KMS-11 (cell line): ENCODE measurements at regions not wholly inside any gene's neighbourhood (a gene's known extent, or its start where the extent isn't known, plus 50 kb on each side); places are given as distances from the start of the nearest gene placed in this dataset.
A peak's percentile ranks its signal among the peaks of the same experiment; 100 is the strongest.

Experiments used
- H2AFZ ChIP-seq: fragments of 200-600 bp; sonication (generic); 2 replicates; pipeline ENCODE4 v1.6.1; 2016; ENCODE audit warnings: antibody characterized with exemption, mixed run types, low read depth
- H3K27ac ChIP-seq: fragments of 200-600 bp; sonication (generic); 2 replicates; pipeline ENCODE4 v1.6.1; 2016; ENCODE audit warnings: mild to moderate bottlenecking, mixed run types
- H3K27me3 ChIP-seq: fragments of 200-600 bp; sonication (generic); 2 replicates; pipeline ENCODE4 v1.6.1; 2017; ENCODE audit warnings: mild to moderate bottlenecking, low read depth, mixed run types, moderate library complexity; ENCODE audit not compliant: insufficient read depth
- H3K36me3 ChIP-seq: fragments of 200-600 bp; sonication (generic); 2 replicates; pipeline ENCODE4 v1.6.1; 2017; ENCODE audit warnings: mild to moderate bottlenecking, mixed run types; ENCODE audit not compliant: insufficient read depth
- H3K4me1 ChIP-seq: fragments of 200-600 bp; sonication (generic); 2 replicates; pipeline ENCODE4 v1.6.1; 2016; ENCODE audit warnings: mild to moderate bottlenecking, low read depth, mixed run types; ENCODE audit not compliant: poor library complexity, severe bottlenecking
- H3K4me2 ChIP-seq: fragments of 200-600 bp; sonication (generic); 2 replicates; pipeline ENCODE4 v1.7.0; 2016; ENCODE audit warnings: mild to moderate bottlenecking, mixed run types
- H3K4me3 ChIP-seq: fragments of 200-600 bp; sonication (generic); IDR thresholded peaks from 2 replicates; pipeline ENCODE4 v1.6.1; 2017; ENCODE audit warnings: low read depth, low read length, mixed read lengths; ENCODE audit not compliant: insufficient read depth
- H3K79me2 ChIP-seq: fragments of 200-600 bp; sonication (generic); 2 replicates; pipeline ENCODE4 v1.6.1; 2016; ENCODE audit warnings: low read depth, mixed run types; ENCODE audit not compliant: insufficient read depth
- H3K9ac ChIP-seq: fragments of 200-600 bp; sonication (generic); 2 replicates; pipeline ENCODE4 v1.6.1; 2016; ENCODE audit warnings: mild to moderate bottlenecking, mixed run types
- H4K20me1 ChIP-seq: fragments of 200-600 bp; sonication (generic); 2 replicates; pipeline ENCODE4 v1.6.1; 2016; ENCODE audit warnings: mild to moderate bottlenecking, mixed run types; ENCODE audit not compliant: insufficient read depth
- CTCF ChIP-seq: fragments of 200-600 bp; sonication (generic); conservative IDR thresholded peaks from 2 replicates; pipeline ENCODE4 v1.6.1; 2017; ENCODE audit warnings: low read depth, mild to moderate bottlenecking, antibody characterized with exemption, low read length, moderate library complexity, mixed read lengths

- no peak overlapping the region for H2AFZ ChIP-seq
- H3K4me2 ChIP-seq: no peak overlapping the region
- H3K79me2 ChIP-seq: no peaks in the 10 kb centered on the region
- no peaks in the 10 kb centered on the region for H3K36me3 ChIP-seq
- H3K4me3 ChIP-seq: no peak overlapping the region
- H3K4me1 ChIP-seq: peaks cover 31% of the 10 kb centered on the region
- H3K27me3 ChIP-seq: no peaks in the 10 kb centered on the region
- no peak overlapping the region for H3K27ac ChIP-seq
- no peak overlapping the region for H3K9ac ChIP-seq
- no peaks in the 10 kb centered on the region for H4K20me1 ChIP-seq
- no peak for TF ChIP-seq CTCF
These were observed 140.4 kb upstream of the WWC1 start for GRCh38 chr5:168151041-168151440.

- no peaks in the 10 kb centered on the region for H3K79me2 ChIP-seq
- H3K36me3 ChIP-seq: no peaks in the 10 kb centered on the region
- H3K4me1 ChIP-seq: peaks cover 31% of the 10 kb centered on the region
- peak overlapping the region; percentile 68 for H3K4me2 ChIP-seq
- no peak overlapping the region for H3K4me3 ChIP-seq
- no peak for TF ChIP-seq CTCF
- no peak overlapping the region for H2AFZ ChIP-seq
- H3K27me3 ChIP-seq: no peaks in the 10 kb centered on the region
- no peak overlapping the region for H3K9ac ChIP-seq
- no peak overlapping the region for H3K27ac ChIP-seq
- H4K20me1 ChIP-seq: no peaks in the 10 kb centered on the region
These were observed 138.8 kb upstream of the WWC1 start for GRCh38 chr5:168152660-168153059.

- no peak overlapping the region for H3K9ac ChIP-seq
- H3K4me3 ChIP-seq: no peak overlapping the region
- H3K4me2 ChIP-seq: peak overlapping the region; percentile 68
- H3K4me1 ChIP-seq: peaks cover 31% of the 10 kb centered on the region
- H3K27ac ChIP-seq: no peak overlapping the region
- no peaks in the 10 kb centered on the region for H3K27me3 ChIP-seq
- H3K79me2 ChIP-seq: no peaks in the 10 kb centered on the region
- H2AFZ ChIP-seq: no peak overlapping the region; the same call in 1 of the 2 replicates
- no peaks in the 10 kb centered on the region for H3K36me3 ChIP-seq
- TF ChIP-seq CTCF: no peak
- H4K20me1 ChIP-seq: no peaks in the 10 kb centered on the region
These were observed 138.1 kb upstream of the WWC1 start for GRCh38 chr5:168153263-168153875.

- H3K4me1 ChIP-seq: peaks cover 31% of the 10 kb centered on the region
- no peaks in the 10 kb centered on the region for H3K27me3 ChIP-seq
- no peaks in the 10 kb centered on the region for H3K36me3 ChIP-seq
- peak overlapping the region; percentile 68; the same call in 1 of the 2 replicates for H3K4me2 ChIP-seq
- no peak overlapping the region for H3K9ac ChIP-seq
- H3K27ac ChIP-seq: no peak overlapping the region
- no peak overlapping the region for H3K4me3 ChIP-seq
- H3K79me2 ChIP-seq: no peaks in the 10 kb centered on the region
- H2AFZ ChIP-seq: no peak overlapping the region
- no peaks in the 10 kb centered on the region for H4K20me1 ChIP-seq
- no peak for TF ChIP-seq CTCF
These were observed 137.6 kb upstream of the WWC1 start for GRCh38 chr5:168153876-168154270.
